Suprapubic skin (tissue), 4 donors: ENCODE measurements at regions not wholly inside any gene's neighbourhood (a gene's known extent, or its start where the extent isn't known, plus 50 kb on each side); places are given as distances from the start of the nearest gene placed in this dataset.

Experiments
- DNase-seq, 2 donors: peaks; one replicate each; pipeline ENCODE4 v3.0.0-alpha.2; 2019; ENCODE audit warnings: low spot score in 2 of 2
- H3K27ac ChIP-seq: fragments of 200-600 bp; sonication (generic); one replicate; pipeline ENCODE4 v1.5.1; 2019
- H3K27me3 ChIP-seq: fragments of 200-600 bp; sonication (generic); one replicate; pipeline ENCODE4 v1.5.1; 2019
- H3K36me3 ChIP-seq: fragments of 200-600 bp; sonication (generic); one replicate; pipeline ENCODE4 v1.5.1; 2019
- H3K4me1 ChIP-seq: fragments of 200-600 bp; sonication (generic); one replicate; pipeline ENCODE4 v1.5.1; 2019
- H3K4me3 ChIP-seq: fragments of 200-600 bp; sonication (generic); one replicate; pipeline ENCODE4 v1.5.1; 2019; ENCODE audit warnings: mild to moderate bottlenecking
- H3K9me3 ChIP-seq: fragments of 200-600 bp; sonication (generic); one replicate; pipeline ENCODE4 v1.5.1; 2019
- EP300 ChIP-seq: sonication (generic); formaldehyde crosslinking; IDR thresholded peaks from one replicate; pipeline ENCODE4 v1.6.1; 2017; ENCODE audit warnings: antibody characterized with exemption
- POLR2A ChIP-seq, 2 donors: fragments of 450-650 bp; IDR thresholded peaks; one replicate each; pipeline ENCODE4 v1.6.1; 2017; ENCODE audit warnings: antibody characterized with exemption in 2 of 2, mild to moderate bottlenecking in 2 of 2, moderate library complexity in 2 of 2
- POLR2AphosphoS5 ChIP-seq, 3 donors: sonication (generic); formaldehyde crosslinking; IDR thresholded peaks; one replicate each; pipeline ENCODE4 v1.6.1; 2017; ENCODE audit warnings: antibody characterized with exemption in 3 of 3
- WGBS: methylation state at CpG from one replicate; pipeline ENCODE4 v1.1.5; 2018; 5-methylcytosine and 5-hydroxymethylcytosine counted together
- TF ChIP-seq, protein P1 (sequence below), 2 donors: fragments of 200-600 bp in 1 of 2; fragments of 450-650 bp in 1 of 2; sonication (generic) in 1 of 2; IDR thresholded peaks; one replicate each; pipeline ENCODE4 v1.5.1; 2016 to 2019; ENCODE audit warnings: antibody characterized with exemption in 2 of 2, mild to moderate bottlenecking in 1 of 2, moderate library complexity in 1 of 2

DNA sequence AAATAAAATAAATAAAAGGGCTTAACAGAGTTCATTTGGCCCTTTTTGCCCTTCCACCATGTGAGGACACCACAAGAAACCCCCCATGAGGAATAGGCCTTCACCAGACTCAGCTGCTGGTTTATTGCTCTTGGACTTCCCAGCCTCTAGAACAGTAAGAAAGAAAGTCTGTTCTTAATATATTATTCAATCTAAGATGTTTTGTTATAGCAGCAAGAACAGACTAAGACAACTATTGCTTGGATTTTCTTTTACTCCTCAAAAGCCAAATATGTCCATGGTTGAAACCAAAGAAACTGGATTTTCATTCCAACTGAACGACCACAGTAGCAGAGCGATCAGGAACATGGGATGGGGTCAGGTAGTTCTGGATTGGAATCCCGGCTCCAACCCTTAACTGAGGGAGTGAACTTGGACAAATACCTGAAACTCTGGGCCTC, 157.2 kb upstream of the EEA1 start:
- no peaks in the 10 kb centered on the region for H3K36me3 ChIP-seq
- peaks cover 7% of the 10 kb centered on the region for H3K4me1 ChIP-seq
- DNase-seq = no peak
- no peak for TF ChIP-seq POLR2A (IDR thresholded peaks at IDR 0.05)
- no peak for TF ChIP-seq POLR2AphosphoS5 (IDR thresholded peaks at IDR 0.05)
- TF ChIP-seq, protein P1, sequence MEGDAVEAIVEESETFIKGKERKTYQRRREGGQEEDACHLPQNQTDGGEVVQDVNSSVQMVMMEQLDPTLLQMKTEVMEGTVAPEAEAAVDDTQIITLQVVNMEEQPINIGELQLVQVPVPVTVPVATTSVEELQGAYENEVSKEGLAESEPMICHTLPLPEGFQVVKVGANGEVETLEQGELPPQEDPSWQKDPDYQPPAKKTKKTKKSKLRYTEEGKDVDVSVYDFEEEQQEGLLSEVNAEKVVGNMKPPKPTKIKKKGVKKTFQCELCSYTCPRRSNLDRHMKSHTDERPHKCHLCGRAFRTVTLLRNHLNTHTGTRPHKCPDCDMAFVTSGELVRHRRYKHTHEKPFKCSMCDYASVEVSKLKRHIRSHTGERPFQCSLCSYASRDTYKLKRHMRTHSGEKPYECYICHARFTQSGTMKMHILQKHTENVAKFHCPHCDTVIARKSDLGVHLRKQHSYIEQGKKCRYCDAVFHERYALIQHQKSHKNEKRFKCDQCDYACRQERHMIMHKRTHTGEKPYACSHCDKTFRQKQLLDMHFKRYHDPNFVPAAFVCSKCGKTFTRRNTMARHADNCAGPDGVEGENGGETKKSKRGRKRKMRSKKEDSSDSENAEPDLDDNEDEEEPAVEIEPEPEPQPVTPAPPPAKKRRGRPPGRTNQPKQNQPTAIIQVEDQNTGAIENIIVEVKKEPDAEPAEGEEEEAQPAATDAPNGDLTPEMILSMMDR (IDR thresholded peaks at IDR 0.05) = no peak
- no peak for TF ChIP-seq EP300
- no peaks in the 10 kb centered on the region for H3K27me3 ChIP-seq
- H3K27ac ChIP-seq = no peak overlapping the region
- no peaks in the 10 kb centered on the region for H3K9me3 ChIP-seq
- no peak overlapping the region for H3K4me3 ChIP-seq
- 98% methylated on average over 3 of the region's 3 CpGs for WGBS

DNA sequence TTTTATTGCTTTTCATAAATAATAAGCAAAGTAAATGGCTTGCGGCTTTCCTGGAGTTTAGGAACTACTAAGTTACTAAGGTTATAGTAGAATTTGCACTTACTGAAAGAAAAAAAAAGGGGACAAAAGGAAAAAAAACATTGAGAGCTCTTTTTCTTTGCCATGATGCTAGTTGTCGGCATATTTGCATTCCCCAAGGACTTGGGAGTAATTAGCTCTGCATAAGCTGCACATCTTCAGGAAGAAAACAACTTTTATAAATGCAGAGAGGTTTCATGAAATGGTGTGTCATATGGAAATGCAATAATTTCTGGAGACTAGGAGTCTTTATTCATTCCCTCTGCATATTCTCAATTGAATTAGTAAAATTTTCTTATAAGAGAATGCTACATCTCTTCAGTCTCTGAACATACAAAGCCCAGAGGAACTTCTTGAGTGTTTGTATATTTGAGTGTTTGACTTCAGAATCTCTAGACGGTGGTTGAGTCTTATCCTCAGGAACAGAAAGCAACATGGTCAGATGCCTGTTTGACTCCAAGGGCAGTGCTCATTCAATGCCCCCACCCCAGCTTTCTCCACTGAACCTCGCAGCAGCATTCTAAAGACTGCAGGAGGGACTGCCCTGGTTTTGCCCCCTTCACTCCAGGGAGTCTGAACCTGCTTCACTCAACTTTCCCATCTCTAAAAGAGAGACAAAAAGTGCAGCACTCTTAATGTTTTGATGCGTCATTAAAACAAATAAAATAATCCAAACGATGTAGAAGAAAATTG, 158.9 kb upstream of the EEA1 start:
- 76% methylated on average over 6 of the region's 6 CpGs for WGBS
- no peaks in the 10 kb centered on the region for H3K36me3 ChIP-seq
- H3K27me3 ChIP-seq = no peaks in the 10 kb centered on the region
- TF ChIP-seq EP300 = no peak
- TF ChIP-seq POLR2A (IDR thresholded peaks at IDR 0.05) = no peak
- TF ChIP-seq, protein P1 (IDR thresholded peaks at IDR 0.05) = no peak
- TF ChIP-seq POLR2AphosphoS5 (IDR thresholded peaks at IDR 0.05) = no peak
- H3K9me3 ChIP-seq = no peaks in the 10 kb centered on the region
- H3K4me1 ChIP-seq = peaks cover 7% of the 10 kb centered on the region
- DNase-seq = no peak
- H3K27ac ChIP-seq = no peak overlapping the region
- H3K4me3 ChIP-seq = no peak overlapping the region

DNA sequence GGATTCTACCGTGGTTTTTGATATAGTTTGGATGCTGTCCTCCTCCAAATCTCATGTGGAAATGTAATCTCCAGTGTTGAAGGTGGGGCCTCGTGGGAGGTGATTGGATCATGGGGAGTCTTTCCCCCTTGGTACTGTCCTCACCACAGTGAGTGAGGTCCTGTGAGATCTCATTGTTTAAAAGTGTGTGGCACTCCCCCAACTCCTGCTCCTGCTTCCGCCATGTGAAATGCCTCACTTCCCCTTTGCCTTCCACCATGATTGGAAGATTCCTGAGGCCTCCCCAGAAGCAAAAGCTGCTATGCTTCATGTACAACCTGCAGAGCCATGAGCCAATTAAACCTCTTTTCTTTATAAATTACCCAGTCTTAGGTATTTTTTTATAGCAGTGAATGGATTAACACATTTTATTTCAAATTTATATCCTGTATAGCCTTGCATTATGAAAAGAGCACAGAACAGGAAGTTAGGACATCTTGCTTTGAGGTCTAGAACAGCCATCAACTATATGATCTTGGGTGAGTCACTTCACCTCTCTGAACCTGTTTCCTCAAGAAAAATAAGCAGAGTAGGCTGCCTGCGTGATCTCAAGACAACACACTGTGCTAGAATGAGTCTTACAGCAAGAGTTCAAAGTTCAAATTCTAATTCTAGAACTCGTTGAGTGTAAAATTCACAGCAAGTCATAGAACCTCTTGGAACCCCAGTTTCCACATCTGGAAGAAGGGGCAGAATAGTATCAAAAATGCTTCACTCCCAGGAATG, 160.9 kb upstream of the EEA1 start:
- no peaks in the 10 kb centered on the region for H3K27me3 ChIP-seq
- 83% methylated on average over 5 of the region's 5 CpGs for WGBS
- no peak overlapping the region for H3K4me3 ChIP-seq
- H3K36me3 ChIP-seq = no peaks in the 10 kb centered on the region
- no peak overlapping the region for H3K27ac ChIP-seq
- H3K4me1 ChIP-seq = peaks cover 10% of the 10 kb centered on the region
- no peak for DNase-seq
- TF ChIP-seq EP300 = no peak
- no peak for TF ChIP-seq POLR2AphosphoS5 (IDR thresholded peaks at IDR 0.05)
- TF ChIP-seq POLR2A (IDR thresholded peaks at IDR 0.05) = no peak
- TF ChIP-seq, protein P1 (IDR thresholded peaks at IDR 0.05) = no peak
- no peaks in the 10 kb centered on the region for H3K9me3 ChIP-seq

DNA sequence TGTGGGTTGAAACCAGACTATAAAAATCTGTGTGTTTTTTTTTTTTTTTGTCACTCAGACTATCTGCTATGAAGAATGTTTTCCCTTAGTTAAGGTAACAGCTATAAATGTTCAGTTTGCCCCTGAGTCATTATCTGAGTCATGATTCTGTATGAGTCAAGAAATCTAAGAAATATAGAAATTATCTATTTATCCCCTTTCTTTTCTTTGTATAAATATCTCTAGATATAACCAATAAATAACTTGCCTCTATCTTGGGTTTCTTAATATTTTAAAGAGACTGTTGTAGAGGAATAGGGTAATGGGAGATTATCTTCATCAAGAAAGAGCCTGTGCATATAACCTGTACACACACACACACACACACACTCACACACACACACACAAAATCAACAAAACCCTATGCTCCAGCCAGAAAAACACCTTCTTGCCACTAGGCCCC, 161.7 kb upstream of the EEA1 start:
- no peak overlapping the region for H3K4me3 ChIP-seq
- H3K36me3 ChIP-seq = no peaks in the 10 kb centered on the region
- DNase-seq = no peak
- H3K9me3 ChIP-seq = no peaks in the 10 kb centered on the region
- no peak overlapping the region for H3K27ac ChIP-seq
- peaks cover 14% of the 10 kb centered on the region for H3K4me1 ChIP-seq
- no peak for TF ChIP-seq POLR2A (IDR thresholded peaks at IDR 0.05)
- no peaks in the 10 kb centered on the region for H3K27me3 ChIP-seq

DNA sequence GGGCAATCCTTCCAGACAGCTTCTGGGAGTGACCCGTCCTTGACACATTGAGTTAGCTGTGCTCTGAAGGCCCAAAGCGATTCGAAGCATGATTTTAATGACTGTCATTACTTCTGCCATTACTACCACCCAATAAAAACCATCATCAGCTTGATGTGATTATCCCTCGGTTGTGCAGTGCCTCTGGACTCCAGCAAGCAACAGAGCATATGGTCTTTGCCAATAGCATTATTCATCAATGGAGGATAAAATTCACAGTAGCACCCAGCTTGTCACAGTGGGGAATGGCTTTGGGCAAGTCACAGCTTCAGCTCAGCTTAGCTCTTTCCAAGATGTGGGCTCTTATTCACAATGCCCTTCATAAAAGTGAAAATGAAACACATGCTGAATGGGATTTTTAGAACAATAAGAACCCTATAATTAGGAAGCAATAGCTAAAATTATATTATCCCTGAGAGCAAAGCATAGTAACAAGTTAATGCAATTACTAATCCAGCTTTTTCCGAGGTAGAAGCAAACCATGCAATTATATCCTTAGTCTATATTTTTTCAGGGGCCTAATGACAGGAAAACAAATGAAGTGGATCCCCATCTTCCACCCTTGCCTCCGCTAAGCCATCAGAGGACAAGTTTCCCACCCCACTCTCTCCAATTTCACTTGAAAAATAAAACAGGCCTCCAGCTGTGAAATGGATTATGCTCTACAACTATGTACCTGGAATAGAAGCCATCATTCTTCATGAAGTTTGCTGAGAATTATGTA, 163.0 kb upstream of the EEA1 start:
- 78% methylated on average over 4 of the region's 6 CpGs for WGBS
- no peak overlapping the region for H3K27ac ChIP-seq
- TF ChIP-seq, protein P1 (IDR thresholded peaks at IDR 0.05) = no peak
- TF ChIP-seq POLR2AphosphoS5 (IDR thresholded peaks at IDR 0.05) = no peak

More for the DNA sequence above, 163.0 kb upstream of the EEA1 start:
- DNase-seq = no peak
- no peaks in the 10 kb centered on the region for H3K27me3 ChIP-seq
- H3K4me3 ChIP-seq = no peak overlapping the region
- H3K9me3 ChIP-seq = no peaks in the 10 kb centered on the region
- H3K4me1 ChIP-seq = peaks cover 14% of the 10 kb centered on the region
- H3K36me3 ChIP-seq = no peaks in the 10 kb centered on the region
